ENCODE measurements at regions not wholly inside any gene's neighbourhood (a gene's known extent, or its start where the extent isn't known, plus 50 kb on each side); places are given as distances from the start of the nearest gene placed in this dataset.
A peak's percentile ranks its signal among the peaks of the same experiment; 100 is the strongest.

DNA sequence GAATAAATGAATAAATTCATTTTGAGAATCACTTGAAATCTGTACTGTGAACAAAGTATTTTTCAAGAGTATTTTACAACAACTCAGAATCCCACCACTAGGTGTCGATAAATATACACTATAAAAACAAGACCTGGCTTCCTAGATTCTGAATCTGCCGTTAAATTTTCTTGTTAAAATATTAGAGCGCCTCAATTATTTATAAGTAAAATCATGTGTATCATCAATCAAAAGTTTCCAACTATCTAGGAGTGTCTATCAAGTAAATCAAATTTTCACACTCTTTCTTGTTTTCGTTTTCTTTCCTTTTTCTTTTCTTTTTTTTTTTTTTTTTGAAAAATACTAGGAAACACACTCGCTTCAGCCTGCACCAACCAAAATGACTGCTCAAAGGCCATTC is 179.2 kb upstream of the DCN start:
- H3K36me3 ChIP-seq: no peaks in the 10 kb centered on the region
- H3K27ac ChIP-seq (replicated peaks): no peak overlapping the region
- no peaks in the 10 kb centered on the region for H3K27me3 ChIP-seq (ENCODE audit: low read depth)
- intact Hi-C loops (cut with micrococcal nuclease): loop anchor here (5.0 kb wide), 1 partner anchor 1285 kb away; no protein-coding TSS in a partner anchor
- no peaks in the 10 kb centered on the region for H3K9me3 ChIP-seq (replicated peaks)
- TF ChIP-seq, protein P1, sequence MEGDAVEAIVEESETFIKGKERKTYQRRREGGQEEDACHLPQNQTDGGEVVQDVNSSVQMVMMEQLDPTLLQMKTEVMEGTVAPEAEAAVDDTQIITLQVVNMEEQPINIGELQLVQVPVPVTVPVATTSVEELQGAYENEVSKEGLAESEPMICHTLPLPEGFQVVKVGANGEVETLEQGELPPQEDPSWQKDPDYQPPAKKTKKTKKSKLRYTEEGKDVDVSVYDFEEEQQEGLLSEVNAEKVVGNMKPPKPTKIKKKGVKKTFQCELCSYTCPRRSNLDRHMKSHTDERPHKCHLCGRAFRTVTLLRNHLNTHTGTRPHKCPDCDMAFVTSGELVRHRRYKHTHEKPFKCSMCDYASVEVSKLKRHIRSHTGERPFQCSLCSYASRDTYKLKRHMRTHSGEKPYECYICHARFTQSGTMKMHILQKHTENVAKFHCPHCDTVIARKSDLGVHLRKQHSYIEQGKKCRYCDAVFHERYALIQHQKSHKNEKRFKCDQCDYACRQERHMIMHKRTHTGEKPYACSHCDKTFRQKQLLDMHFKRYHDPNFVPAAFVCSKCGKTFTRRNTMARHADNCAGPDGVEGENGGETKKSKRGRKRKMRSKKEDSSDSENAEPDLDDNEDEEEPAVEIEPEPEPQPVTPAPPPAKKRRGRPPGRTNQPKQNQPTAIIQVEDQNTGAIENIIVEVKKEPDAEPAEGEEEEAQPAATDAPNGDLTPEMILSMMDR (IDR thresholded peaks at IDR 0.05; ENCODE audit: borderline replicate concordance): peak; percentile 77
- no peak for DNase-seq
- no peak overlapping the region for H3K4me3 ChIP-seq
- H3K4me1 ChIP-seq: no peaks in the 10 kb centered on the region

DNA sequence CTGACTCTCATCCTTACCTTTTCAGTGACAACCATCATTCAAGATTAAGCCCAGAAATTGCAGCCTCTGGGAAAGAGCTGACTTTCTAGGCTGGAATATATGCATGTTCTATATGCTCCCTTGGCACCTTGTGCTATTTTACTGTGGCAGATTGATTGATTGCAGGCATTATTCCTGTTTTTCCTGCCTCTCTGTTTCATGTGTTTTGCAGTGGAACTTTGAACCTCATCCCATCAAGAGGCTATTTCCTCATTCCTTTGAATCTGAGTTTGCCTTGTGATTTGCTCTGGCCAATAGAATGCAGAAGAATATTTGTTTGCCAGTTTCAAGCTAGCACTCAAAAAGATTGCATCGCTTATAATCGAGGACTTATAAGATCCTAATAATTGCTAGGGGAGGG is 174.8 kb upstream of the DCN start:
- no peaks in the 10 kb centered on the region for H3K27me3 ChIP-seq (ENCODE audit: low read depth)
- H3K36me3 ChIP-seq: no peaks in the 10 kb centered on the region
- no peaks in the 10 kb centered on the region for H3K4me1 ChIP-seq
- H3K27ac ChIP-seq (replicated peaks): no peak overlapping the region
- TF ChIP-seq, protein P1 (IDR thresholded peaks at IDR 0.05; ENCODE audit: borderline replicate concordance): no peak
- intact Hi-C loops (cut with micrococcal nuclease): no loop called here
- no peak for DNase-seq
- H3K9me3 ChIP-seq (replicated peaks): no peaks in the 10 kb centered on the region
- no peak overlapping the region for H3K4me3 ChIP-seq

DNA sequence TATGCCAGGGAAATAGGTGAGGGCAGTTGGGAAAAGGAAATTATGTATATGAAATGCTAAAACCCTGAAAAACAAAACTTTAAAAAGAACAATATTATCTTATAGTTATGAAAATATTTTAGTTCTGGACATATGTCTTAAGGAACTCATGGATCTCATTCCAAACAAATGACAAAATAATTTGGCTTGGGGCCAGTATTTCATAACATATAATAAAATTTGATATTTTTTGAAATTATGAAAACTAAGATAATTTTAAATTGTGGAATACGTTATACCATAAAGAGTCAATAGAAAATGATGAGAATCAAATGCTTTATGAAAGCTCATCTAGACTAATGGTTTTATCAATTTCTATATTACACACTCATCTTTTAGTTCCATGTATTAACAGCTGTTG is 173.8 kb upstream of the DCN start:
- Histone ChIP-seq H3K4me3 (no peak overlapping the region), H3K4me1 (no peaks in the 10 kb centered on the region), H3K27me3 (ENCODE audit: low read depth) (no peaks in the 10 kb centered on the region), H3K27ac (replicated peaks) (no peak overlapping the region), H3K36me3 (no peaks in the 10 kb centered on the region), H3K9me3 (replicated peaks) (no peaks in the 10 kb centered on the region)
- intact Hi-C loops (cut with micrococcal nuclease): no loop called here
- no peak for DNase-seq
- TF ChIP-seq, protein P1 (IDR thresholded peaks at IDR 0.05; ENCODE audit: borderline replicate concordance): no peak

DNA sequence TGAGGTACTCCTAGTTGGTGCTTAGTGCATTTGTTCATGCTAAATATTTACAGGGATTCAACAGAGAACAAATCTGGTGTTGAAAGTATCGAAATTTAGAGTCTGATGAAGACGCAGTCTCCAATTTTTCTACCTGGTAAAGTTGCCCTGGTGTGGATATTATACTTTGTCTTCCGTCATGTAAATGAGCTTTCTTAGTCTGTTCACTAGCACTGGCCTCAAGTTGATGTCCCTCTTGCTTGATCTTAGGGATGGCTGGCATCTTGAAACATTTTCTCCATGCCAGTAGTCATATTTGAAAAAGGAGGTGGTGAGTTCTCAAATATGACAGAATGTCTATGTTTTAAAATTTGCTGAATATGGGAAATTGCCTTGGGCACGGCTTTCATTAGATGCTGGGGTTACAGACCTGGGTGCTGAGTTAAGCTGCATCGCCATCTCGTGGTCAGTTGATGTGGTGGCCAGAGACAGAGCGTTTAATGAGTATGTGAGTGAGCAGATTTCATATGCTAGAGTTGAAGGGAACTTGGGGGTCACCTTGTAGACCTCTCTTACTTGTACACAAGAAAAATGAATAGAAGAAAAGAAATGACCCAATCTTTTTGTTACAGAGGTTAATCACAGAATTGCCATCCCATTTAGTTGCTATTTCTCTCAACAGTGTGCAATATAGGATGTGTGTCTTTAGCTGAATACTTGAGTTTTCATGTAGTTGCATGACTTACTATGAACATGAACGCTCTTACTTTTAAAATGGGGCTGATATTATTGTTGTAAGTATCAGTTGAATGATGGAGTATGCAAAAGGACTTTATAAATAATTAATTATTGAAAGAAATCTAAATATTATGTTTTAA is 172.8 kb upstream of the DCN start:
- peak; percentile 56 for DNase-seq

DNA sequence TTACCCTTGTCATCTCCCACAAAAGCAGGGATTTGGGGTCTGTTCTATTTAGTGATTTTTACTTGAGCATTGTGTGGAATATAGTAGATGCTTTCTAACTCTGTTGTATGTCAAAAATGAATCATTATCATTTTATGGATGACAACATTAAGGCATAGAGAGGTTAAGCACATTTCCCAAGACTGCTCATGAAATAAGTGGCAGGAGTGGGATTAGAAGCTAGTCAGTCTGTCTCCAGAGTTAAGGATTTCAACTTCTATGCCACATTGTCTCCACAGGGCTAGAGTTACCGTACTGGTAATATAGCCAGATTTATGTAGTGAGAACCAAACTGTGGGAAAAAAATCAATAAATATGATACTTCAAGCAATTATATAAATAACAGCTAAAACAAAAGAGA is 170.6 kb upstream of the DCN start:
- no peak for DNase-seq
- H3K27me3 ChIP-seq (ENCODE audit: low read depth): no peaks in the 10 kb centered on the region
- no peaks in the 10 kb centered on the region for H3K4me1 ChIP-seq
- H3K36me3 ChIP-seq: no peaks in the 10 kb centered on the region
- no peak overlapping the region for H3K4me3 ChIP-seq
- no peak overlapping the region for H3K27ac ChIP-seq (replicated peaks)
- TF ChIP-seq, protein P1 (IDR thresholded peaks at IDR 0.05; ENCODE audit: borderline replicate concordance): no peak
- H3K9me3 ChIP-seq (replicated peaks): no peaks in the 10 kb centered on the region
- intact Hi-C loops (cut with micrococcal nuclease): no loop called here

More for the DNA sequence above, 172.8 kb upstream of the DCN start:
- no peaks in the 10 kb centered on the region for H3K4me1 ChIP-seq
- H3K27me3 ChIP-seq (ENCODE audit: low read depth): no peaks in the 10 kb centered on the region
- no peaks in the 10 kb centered on the region for H3K9me3 ChIP-seq (replicated peaks)
- H3K36me3 ChIP-seq: no peaks in the 10 kb centered on the region
- TF ChIP-seq, protein P1 (IDR thresholded peaks at IDR 0.05; ENCODE audit: borderline replicate concordance): peak; percentile 90
- no peak overlapping the region for H3K27ac ChIP-seq (replicated peaks)
- no peak overlapping the region for H3K4me3 ChIP-seq
- intact Hi-C loops (cut with micrococcal nuclease): no loop called here

All from left ventricle myocardium inferior (tissue), 1 donor.